ENCODE measurements at regions not wholly inside any gene's neighbourhood (a gene's known extent, or its start where the extent isn't known, plus 50 kb on each side); places are given as distances from the start of the nearest gene placed in this dataset.
"Not testable (repeated sequence)": the region's sequence is repeated elsewhere in the genome, so short reads cannot be mapped to it uniquely, and the experiment has no call there.

DNA sequence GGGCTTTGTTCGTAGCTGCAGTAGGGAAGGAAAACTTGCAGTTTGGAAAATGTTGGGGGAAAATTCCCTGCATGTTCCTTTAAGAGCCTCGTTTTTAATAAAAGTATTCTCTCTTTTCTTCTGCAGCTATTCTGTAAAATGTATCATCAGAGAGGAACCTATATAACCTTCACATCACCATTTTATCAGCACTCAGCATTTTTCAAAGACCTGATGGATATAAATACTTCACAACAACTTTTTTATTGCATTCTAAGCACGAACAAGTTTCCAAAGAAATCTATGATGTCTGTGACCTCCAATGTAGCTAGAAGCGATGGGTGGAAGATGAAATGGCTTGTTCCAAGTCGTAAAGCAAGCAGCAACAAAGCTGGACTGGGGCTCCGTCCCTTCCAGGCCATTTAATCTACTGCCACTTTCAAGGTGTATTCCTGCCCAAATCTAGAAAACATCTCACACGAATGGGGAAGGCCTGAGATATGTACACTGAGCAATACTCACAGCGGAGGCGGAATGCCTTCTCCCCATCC, 84.0 kb downstream of the NSUN2 start:
- no peaks in the 10 kb centered on the region for H3K9me3 ChIP-seq
- 70 to 83% (median 75%) methylated on average over 9 of the region's 9 CpGs for WGBS, 5 donors
- peaks cover 0 to 3% (median 0%) of the 10 kb centered on the region in 3 donors for H3K27me3 ChIP-seq
- intact Hi-C loops (cut with DNase I; ENCODE audit: low total_unique reads) = no loop called here
- no peaks in the 10 kb centered on the region for H3K36me3 ChIP-seq
- H3K27ac ChIP-seq = no peak overlapping the region
- TF ChIP-seq EP300 (IDR thresholded peaks at IDR 0.05) (no peak), CTCF (IDR thresholded peaks at IDR 0.05) (no peak), POLR2AphosphoS5 (IDR thresholded peaks at IDR 0.05) (no peak), POLR2A (IDR thresholded peaks at IDR 0.05) (no peak)
- no peak for DNase-seq
- H3K4me1 ChIP-seq = peaks cover 0 to 7% (median 0%) of the 10 kb centered on the region in 4 donors
- H3K4me3 ChIP-seq = no peak overlapping the region

- intact Hi-C loops (cut with DNase I; ENCODE audit: low total_unique reads); DNase-seq; H3K4me1 ChIP-seq; H3K4me3 ChIP-seq; H3K27me3 ChIP-seq; H3K36me3 ChIP-seq; H3K9me3 ChIP-seq: not testable (repeated sequence)
- H3K27ac ChIP-seq = peak overlapping the region in 1 of 5 donors; percentile 4
- WGBS, 5 donors = 56 to 75% (median 69%) methylated on average over 7 of the region's 7 CpGs
These were observed 84.8 kb downstream of the NSUN2 start for GRCh38 chr5:6547926-6548519.

GRCh38 chr5:6547498-6547897, 85.3 kb downstream of the NSUN2 start:
- intact Hi-C loops (cut with DNase I; ENCODE audit: low total_unique reads) = no loop called here
- no peak for DNase-seq
- Histone ChIP-seq H3K36me3 (no peaks in the 10 kb centered on the region), H3K27me3 (no peaks in the 10 kb centered on the region), H3K4me1 (peaks cover 0 to 7% (median 0%) of the 10 kb centered on the region in 4 donors), H3K27ac (peak overlapping the region in 1 of 5 donors; percentile 75), H3K4me3 (no peak overlapping the region), H3K9me3 (no peaks in the 10 kb centered on the region)
- no peak for TF ChIP-seq POLR2A (IDR thresholded peaks at IDR 0.05)
- 83 to 88% (median 85%) methylated on average over 5 of the region's 5 CpGs for WGBS, 5 donors

DNA sequence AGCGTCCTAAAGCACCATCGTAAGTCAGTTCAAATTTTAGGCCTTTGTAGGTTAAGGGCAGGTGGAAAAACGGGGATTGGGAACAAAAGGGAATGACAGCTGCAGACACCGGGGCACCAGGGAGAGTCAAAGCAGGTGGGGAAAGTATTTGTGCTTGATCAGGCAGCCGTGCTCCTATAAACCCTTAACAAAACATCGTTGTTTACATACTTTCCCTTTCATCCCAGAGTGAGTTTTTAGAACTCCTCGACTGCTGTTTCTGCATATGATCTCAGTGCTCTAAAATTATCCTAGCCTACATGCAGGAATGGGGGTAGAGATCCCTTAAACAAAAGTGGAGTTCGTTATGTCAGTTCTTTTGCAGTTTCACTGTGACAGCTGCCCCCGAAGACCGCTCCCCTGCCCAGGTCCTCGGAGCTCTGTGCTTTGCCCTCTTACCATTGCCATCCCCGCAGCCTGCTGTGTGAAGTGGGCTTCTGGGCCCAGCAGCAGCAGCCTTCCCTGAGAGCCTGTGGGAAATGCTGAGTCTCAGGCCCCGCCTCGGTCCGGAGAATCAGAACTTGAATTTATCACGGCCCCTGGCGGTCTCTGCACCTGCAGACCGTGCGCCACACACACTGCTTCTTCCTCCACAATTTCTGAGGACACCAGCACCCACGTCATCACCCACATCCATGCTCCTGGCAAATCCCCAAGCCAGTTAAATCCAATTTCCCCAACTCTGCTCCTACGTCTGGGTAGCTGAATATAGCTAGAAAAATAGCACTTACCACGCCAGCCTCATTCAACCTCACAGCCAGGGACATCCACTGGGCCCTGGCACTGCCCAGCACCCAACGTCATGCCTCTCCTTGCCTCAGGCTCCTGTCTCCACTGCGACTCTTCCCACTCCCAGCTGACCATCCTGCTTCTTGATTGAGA, 86.8 kb downstream of the NSUN2 start:
- Histone ChIP-seq H3K36me3 (no peaks in the 10 kb centered on the region), H3K27ac (peak overlapping the region in 1 of 5 donors; percentile 75), H3K27me3 (no peaks in the 10 kb centered on the region), H3K4me1 (peaks cover 0 to 7% (median 0%) of the 10 kb centered on the region in 4 donors), H3K9me3 (no peaks in the 10 kb centered on the region), H3K4me3 (no peak overlapping the region)
- 57 to 63% (median 58%) methylated on average over 24 of the region's 24 CpGs for WGBS, 5 donors
- no peak for TF ChIP-seq POLR2AphosphoS5 (IDR thresholded peaks at IDR 0.05)
- peak; percentile 29 for TF ChIP-seq EP300 (IDR thresholded peaks at IDR 0.05)
- intact Hi-C loops (cut with DNase I; ENCODE audit: low total_unique reads) = no loop called here
- DNase-seq = peak in 1 of 2 donors; percentile 15

DNA sequence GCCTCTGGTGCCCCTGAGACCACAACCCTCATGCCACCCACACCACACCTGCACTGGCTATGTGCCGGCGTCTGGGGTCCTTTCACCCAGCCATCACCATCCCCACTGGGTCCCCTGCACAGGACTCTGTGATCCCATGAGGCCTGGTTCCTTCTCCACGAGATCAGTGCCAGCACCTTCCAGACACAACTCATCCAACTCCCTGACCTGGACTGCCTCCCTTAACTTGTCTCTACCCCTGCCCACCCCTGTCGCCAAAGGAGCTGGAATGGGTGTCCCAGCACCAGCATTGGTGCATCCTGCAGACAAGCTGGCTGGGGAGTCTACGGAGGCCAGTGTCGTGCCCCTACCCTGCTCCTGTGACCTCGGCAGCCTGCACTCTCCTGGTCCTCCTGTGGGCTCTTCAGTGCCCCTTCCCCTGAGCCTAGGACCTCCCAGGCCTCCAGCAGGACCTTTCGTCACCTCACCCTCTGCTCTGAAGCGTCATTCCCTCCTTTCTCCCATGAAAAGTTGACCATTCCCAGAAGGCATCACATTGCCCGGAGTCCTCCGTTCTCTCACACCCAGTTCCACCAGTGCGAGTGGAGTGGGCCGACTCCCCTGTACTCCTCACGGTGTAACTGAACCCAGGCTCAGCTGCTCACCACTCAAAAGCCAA, 87.7 kb downstream of the NSUN2 start:
- DNase-seq = no peak
- H3K27me3 ChIP-seq = no peaks in the 10 kb centered on the region
- WGBS, 5 donors = 63 to 74% (median 72%) methylated on average over 12 to 14 of the region's 14 CpGs
- peak overlapping the region in 1 of 5 donors; percentile 75 for H3K27ac ChIP-seq
- H3K4me1 ChIP-seq = peaks cover 0 to 7% (median 0%) of the 10 kb centered on the region in 4 donors
- no peak for TF ChIP-seq POLR2AphosphoS5 (IDR thresholded peaks at IDR 0.05)
- no peak overlapping the region for H3K4me3 ChIP-seq
- intact Hi-C loops (cut with DNase I; ENCODE audit: low total_unique reads) = no loop called here
- H3K36me3 ChIP-seq = no peaks in the 10 kb centered on the region
- no peaks in the 10 kb centered on the region for H3K9me3 ChIP-seq

DNA sequence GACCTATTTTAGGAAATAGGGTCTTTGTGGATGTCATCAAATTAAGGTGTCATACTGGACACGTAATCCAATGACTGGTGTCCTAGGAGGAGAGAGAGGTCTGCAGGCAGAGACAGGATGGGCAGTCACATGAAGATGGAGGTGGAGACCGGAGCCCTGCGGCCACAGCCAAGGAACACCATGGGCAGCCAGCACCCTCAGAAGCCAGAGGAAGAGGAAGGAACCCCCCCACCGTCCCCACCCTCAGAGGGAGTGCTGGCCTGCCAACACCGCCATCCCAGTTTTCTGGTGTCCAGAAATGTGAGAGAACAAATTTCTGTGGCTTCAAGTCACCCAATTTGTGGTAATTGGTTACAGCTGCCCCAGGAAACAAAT, 88.3 kb downstream of the NSUN2 start:
- peaks cover 0 to 7% (median 0%) of the 10 kb centered on the region in 4 donors for H3K4me1 ChIP-seq
- H3K4me3 ChIP-seq = no peak overlapping the region
- no peak overlapping the region for H3K27ac ChIP-seq
- no peaks in the 10 kb centered on the region for H3K36me3 ChIP-seq
- intact Hi-C loops (cut with DNase I; ENCODE audit: low total_unique reads) = no loop called here
- no peaks in the 10 kb centered on the region for H3K27me3 ChIP-seq
- TF ChIP-seq EP300 (IDR thresholded peaks at IDR 0.05) = no peak
- TF ChIP-seq POLR2AphosphoS5 (IDR thresholded peaks at IDR 0.05) = no peak
- no peak for TF ChIP-seq POLR2A (IDR thresholded peaks at IDR 0.05)
- TF ChIP-seq CTCF (IDR thresholded peaks at IDR 0.05) = no peak
- DNase-seq = no peak
- 70 to 89% (median 77%) methylated on average over 5 of the region's 5 CpGs for WGBS, 5 donors
- H3K9me3 ChIP-seq = no peaks in the 10 kb centered on the region
